ENCODE measurements at regions not wholly inside any gene's neighbourhood (a gene's known extent, or its start where the extent isn't known, plus 50 kb on each side); places are given as distances from the start of the nearest gene placed in this dataset.

GRCh38 chr1:178595491-178595890 is 82.6 kb downstream of the TEX35 start:
- TF ChIP-seq CTCF (IDR thresholded peaks at IDR 0.05): no peak
- no peak for TF ChIP-seq POLR2A (IDR thresholded peaks at IDR 0.05)
